Testis (tissue), 2 donors: ENCODE measurements at regions not wholly inside any gene's neighbourhood (a gene's known extent, or its start where the extent isn't known, plus 50 kb on each side); places are given as distances from the start of the nearest gene placed in this dataset.

Experiments
- CTCF ChIP-seq, 3 experiments: fragments of 450-650 bp in 2 of 3; fragments of 200-600 bp in 1 of 3; sonication (generic) in 1 of 3; IDR thresholded peaks; one replicate each; pipeline ENCODE4 v1.5.1; 2016 to 2019; ENCODE audit warnings: antibody characterized with exemption in 3 of 3, mild to moderate bottlenecking in 2 of 3, moderate library complexity in 1 of 3
- POLR2A ChIP-seq: fragments of 450-650 bp; IDR thresholded peaks from one replicate; pipeline ENCODE4 v1.6.1; 2017; ENCODE audit warnings: antibody characterized with exemption, mild to moderate bottlenecking, moderate library complexity

- no peak for TF ChIP-seq CTCF (IDR thresholded peaks at IDR 0.05)
- TF ChIP-seq POLR2A: no peak
These were observed 323.9 kb downstream of the SMAD2 start for GRCh38 chr18:47606526-47606925.
